ENCODE measurements at regions not wholly inside any gene's neighbourhood (a gene's known extent, or its start where the extent isn't known, plus 50 kb on each side); places are given as distances from the start of the nearest gene placed in this dataset.
"Not testable (repeated sequence)": the region's sequence is repeated elsewhere in the genome, so short reads cannot be mapped to it uniquely, and the experiment has no call there.

DNA sequence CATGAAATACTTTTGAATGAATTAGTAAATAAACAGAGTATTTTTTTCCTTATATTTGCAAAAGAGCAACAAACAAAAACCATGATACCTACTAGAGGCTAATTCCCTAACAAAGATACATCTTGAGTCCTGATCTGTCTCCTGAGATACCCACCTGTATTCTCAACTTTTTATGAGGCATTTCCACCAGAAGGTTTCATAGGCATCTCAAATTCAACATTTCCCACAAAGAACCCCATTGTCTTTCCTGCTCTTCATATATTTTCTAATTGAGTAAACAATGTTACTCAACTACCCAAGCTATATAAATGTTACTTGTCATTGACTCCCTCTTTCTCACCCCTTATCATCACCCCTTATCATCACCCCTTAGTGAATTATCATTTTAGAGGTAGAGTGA lies 119.4 kb upstream of the RAI14 start:
- no peak for DNase-seq

DNA sequence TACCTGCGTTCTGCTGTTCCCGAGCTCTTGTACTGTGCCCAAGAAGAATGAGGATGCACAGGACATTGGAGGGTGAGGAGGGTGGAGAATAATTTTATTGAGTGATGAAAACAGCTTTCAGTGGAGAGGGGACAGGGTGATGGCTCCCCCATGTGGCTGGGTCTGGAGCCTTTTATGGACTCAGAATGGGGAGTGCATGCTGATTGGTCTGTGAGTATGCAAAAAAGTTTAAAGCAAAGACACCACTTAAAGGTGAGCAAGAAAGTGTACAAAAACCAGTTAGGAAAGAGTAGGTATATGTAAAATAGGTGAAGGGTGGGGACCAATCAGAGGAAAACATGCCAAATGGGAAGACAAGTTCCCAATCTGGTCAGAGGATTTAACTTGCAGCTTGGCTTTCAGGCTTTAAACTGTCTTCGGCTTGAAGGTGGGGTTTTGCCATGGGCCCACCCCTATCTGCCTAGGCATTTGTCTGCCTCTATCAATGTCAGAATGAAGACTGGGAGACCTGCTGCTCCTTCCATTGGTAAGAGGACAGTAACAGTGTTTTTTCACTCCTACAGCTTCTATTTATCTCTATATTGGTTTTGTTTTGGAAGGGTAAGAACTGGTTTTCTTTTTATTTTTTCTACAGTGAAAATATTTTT lies 118.0 kb upstream of the RAI14 start:
- DNase-seq: no peak

DNA sequence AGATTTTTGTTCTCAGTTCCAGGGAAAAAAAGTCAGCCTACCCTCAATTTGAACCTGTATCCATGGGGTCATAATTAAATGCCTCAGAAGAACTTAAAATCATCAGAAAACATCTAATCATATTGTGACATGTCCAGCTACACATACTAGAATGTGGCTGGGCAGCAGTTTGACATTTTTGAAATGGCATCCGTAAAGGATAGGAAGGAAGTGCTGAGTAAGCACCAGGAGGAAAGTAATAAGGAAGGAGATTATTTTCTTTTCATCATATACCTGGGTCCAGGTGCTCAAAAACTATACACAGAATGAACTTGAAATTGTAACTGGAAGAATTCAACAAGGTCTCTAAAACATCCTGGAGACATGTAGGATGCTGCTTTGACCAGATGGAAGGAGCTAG lies 116.9 kb upstream of the RAI14 start:
- DNase-seq: no peak

DNA sequence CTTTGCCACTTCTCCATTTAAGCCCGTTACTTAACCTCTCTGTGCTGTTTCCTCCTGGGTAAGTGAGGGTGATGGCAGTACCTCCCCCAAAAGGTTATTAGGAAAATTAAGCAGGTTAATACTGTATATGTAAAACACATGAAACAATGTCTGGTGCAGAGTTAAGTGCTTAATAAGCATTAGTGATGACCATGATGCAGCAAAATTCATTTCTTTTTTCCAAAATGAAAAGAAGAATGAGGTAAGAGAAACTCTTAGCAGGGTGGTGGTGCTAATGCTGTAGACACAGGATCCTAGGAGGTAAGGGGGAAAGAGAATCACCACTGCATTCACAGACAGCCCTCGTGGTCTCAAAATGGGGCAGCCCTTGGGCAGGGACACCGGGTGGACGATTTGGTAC lies 115.1 kb upstream of the RAI14 start:
- DNase-seq: no peak

DNA sequence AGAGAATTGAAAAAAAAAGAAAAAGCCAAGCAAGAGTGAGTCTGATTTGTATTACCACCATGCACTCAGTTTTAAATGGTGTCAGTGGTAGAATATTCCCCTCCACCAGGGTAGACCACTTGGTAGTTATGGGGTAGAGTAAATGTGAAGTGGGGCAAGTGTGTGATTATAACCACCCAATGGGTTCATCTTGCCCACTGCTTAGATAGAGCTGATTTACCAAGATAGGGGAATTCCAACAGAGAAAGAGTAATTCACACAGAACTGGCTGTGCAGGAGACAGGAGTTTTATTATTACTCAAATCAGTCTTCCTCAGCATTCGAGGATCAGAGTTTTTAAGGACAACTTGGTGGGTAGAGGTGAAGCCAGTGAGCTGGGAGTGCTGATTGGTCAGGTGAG lies 113.3 kb upstream of the RAI14 start:
- no peak for DNase-seq

DNA sequence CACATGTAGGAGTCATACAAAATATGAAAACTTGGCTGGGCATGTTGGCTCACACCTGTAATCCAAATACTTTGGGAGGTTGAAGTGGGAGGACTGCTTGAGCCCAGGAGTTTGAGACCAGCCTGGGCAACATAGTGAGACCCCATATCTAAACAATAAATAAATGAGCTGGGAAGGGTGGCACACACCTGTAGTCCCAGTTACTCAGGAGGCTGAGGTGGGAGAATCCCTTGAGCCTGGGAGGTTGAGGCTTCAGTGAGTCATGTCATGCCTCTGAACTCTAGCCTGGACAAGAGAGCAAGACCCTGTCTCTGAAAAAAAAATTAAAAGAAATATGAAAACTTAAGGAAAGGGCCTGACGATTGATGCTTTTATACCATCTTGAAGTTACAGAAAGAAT lies 112.4 kb upstream of the RAI14 start:
- no peak for DNase-seq

DNA sequence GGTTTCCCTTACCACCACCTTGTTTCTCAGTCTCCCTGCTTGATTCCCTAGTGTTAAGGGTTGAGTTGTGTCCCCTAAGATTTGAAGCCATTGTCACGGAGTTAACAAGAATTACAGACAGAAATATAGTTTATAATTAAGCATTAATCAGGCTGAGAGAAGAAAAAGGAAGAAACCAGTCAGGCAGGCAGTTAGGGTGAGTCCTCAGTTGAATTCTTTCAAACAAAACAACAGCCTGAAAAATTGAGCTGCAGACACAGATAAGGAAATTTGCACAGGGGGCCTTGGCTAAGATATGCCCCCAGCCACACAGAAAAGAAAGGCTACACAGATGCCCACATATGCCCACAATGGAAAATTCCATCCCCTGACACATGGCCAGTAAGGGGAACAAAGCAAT lies 111.7 kb upstream of the RAI14 start:
- no peak for DNase-seq

DNA sequence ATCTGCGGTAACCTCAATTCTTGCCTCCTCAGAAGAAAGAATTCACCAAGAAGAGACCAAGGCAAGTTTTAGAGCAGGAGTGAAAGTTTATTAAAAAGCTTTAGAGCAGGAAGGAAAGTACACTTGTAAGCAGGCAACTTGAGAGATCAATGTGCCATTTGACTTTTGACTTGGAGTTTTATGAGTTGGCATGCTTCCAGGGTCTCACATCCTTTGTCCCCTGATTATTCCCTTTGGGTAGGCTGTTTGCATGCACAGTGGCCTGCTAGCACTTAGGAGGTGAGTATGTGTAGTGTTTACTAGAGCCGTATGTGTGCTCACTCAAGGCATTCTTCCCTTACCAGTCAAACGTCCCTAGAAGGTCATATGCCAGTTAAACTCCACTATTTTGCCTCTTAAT lies 111.0 kb upstream of the RAI14 start:
- DNase-seq: no peak

DNA sequence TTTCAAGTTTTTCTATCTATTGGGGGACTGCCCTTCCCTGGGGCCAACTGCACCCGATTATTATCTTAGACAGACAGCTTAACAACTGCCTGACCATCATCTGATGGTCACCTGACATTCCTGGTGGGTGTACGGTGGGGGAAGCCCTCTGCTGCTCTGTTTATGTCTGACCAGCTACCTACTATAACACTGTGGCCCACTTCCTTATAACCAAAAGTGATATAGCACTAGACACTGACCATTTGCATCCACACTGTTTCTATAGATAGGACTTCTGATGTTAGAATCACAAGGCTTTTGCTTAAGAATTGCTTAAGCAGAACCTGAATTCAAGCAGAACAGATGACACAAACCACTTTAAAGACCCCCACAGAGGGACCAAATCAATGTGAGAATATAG lies 110.5 kb upstream of the RAI14 start:
- DNase-seq: no peak

DNA sequence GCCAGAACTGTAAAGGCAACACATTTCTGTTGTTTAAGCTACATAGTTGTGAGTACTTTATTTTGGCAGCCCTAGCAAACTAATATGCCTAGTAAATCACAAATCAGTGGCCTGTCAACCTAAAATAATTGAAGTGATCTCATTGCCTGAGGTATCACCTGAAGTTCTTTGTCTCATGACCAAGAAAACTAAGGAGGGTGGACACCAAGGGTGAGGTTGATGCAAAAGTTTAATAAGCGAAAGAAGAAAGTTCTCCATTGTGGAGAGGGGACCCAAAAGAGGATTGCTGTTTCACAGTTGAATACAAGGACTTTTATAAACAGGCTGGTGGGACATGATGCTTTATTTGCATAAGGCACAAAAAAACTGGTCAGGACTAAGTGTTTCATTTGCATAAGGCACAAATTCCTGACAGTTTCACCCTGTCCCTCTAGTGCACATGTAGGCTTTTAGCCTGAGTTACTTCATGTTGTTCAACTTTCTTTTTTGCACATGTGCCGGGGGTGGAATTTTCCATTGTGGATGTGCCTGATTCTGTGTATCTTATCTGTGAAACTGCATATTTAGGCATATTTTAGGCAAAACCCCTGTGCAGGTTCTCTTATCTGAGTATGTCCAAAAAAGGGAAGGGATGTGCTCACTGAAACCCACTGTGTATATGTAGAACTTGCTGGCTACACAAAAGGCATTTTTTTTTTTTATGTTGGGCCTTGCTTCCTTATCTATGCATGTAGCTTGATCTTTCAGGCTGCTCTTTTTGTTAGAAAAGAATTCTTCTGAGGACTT lies 108.6 kb upstream of the RAI14 start:
- no peak for DNase-seq

DNA sequence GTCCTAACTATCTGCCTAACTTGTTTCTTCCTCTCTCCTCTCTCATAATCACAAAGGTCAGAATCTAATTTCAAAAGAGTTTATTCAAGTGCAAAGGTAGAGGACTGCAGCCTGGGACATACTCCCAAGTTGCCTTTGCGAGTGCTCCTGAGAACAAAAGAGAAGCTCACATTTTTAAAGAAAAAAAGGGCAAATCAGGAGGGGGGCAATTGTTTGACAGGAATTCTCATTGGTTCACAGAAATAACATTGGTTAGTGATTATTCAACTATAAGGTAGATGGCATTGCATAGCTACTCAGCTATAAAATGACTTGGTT lies 108.1 kb upstream of the RAI14 start:
- no peak for DNase-seq

DNA sequence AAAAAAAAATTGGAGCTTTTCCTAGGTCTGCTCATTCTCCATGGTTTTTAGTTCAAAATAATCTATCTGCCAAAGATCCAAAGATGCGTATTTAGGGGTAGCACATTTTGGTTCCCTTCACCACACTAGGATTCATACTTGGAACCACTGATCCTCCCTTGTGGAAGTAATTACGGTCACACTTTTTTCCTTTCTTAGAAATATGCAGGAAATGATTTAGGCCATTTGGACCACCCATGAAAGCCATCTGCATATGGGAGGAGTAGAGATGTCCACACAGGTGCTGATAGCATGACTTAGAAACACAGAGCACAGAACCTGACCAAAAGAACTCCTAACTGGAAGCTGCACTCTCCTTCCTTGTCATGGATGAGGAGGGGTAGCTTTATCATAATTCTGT lies 105.9 kb upstream of the RAI14 start:
- no peak for DNase-seq

DNA sequence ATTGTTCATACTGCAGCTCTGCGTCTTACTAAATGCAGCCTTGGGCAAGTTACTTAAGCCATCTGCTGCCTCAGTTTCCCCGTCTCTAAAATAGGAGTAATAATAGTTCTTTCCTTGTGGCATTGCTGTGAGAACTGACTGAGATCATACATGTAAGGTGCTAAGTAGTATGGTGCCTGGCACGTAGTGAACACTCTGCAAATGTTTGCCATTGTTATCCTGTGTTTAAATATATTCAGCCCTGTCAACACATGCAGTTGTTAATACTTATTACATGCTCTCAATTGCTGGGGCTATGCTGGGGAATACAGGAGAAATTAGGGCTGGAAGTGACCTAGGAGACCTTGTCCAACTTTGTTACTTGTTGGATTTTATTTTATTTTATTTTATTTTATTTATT lies 105.2 kb upstream of the RAI14 start:
- DNase-seq: no peak

DNA sequence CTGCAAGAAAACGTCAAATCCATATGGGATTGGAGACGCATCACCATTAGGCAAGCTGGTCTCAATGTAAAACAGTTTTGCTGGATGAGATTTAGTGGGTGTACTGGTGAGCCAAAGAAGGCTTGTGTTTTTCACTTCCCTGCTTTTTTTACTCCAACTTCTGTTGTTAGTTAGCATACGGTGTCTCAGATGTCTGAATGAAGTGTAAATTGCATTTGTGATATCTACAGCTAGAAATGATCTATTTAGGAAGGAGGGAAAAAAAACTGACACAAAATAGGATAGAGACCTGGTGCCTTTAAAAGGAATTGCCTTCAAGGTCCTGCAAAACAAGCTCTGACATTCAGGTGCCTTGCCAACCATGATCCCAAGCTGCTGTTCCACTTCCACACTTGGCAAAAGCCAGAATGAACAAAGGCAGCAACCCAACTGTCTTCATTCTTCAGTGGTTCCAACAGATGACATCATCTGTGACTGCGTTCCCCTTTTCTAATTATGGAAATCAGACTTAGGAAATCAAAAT lies 104.2 kb upstream of the RAI14 start:
- DNase-seq: no peak

DNA sequence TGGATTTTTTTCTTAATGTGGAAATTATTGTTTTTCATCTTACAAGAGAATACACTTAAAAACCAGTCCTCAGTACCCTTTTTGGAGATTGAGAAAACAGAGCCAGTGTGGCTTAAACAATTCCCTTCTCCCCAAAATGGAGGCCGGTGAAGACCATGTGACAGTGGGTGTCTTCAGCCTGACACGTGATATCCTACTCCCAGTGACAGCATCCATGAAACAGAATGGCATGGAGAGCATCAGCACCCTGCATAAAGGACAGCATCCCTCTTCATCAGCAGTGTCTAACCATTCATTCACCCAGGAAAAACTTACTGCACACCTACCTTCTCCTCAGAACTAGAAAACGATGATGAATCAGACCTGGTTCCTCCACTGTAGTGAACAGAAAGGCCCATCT lies 103.4 kb upstream of the RAI14 start:
- no peak for DNase-seq

DNA sequence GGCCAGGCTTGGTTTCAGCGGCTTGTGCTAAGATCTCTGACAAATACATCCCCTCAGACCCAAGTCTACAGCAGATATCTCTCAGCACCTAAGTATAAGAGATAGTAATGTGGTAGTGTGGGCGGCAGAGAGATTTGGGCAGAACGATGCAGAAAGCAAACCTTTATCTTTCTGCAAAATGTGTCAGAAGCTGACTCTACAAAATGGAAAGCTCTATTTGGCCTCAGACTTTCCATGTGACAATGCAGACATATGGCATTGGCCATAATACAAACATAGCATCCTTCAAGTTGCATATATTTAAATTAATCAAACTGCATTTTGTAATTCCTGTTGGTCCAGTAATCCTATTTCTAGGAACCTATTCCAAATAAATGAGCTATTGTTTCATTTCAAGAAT lies 102.5 kb upstream of the RAI14 start:
- DNase-seq: no peak

DNA sequence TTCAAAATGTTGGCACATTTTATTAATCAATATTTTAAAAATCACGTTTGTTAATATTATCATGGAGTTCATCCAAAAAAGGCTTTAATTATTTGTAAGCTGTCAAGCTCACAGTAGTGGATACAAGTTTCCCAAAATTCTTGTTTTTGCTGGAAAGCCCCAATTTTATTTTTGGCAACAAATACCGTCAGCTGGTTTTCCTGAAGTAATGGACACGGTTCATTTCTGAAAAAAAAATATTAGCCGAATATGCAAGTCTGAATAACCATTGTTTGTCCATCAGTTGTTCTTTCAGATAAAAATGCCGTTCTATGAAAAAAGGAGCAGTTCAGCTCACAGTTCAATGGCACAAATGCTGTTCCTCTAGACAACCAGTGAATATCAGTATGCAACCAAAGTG lies 101.5 kb upstream of the RAI14 start:
- DNase-seq: no peak

DNA sequence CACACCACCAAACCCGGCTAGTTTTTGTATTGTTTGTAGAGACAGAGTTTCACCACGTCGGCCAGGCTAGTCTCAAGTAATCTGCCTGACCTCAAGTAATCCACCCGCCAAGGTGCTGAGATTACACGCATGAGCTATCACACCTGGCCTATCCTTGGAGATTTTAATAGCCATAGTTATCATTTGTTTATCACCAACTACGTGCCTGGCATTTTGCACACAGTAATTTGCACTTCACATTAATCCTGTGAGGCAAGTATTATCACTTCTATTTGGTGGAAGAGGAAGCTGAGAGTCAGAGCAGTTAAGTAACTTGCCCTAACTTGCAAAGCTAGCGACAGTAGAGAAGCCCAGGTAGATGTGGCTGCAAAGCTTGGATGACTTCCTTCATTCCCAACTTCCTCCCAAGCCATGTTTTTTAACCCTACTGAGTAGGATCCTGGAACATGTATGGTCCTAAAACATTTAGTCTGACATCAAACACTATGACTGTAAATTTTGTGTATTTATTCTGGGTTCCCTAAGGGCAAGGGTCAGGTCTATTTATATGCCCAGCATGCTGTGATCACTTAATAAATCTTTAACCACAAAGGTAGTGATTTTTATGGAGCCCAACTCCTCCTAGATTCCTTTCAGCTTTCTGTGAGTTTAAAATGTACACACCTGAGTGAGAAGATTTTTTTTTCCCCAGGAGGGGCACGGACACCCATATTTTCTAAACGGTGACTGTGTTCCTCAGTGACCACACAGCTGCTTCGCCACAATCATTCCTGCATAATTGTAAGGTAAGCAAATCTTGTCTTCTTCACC lies 100.2 kb upstream of the RAI14 start:
- no peak for DNase-seq

DNA sequence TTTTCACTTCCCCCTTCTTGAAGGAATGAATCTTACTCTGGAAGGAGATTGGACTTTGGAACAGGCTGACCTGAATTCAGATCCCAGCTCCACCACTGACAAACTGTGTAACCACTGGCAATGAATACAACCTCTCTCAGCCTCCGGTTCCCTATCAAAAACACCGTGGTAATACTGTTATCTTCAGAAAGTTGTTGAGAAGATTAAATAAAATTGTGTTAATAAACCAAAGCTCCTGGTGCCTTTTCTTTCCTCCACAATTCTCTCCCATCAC lies 99.7 kb upstream of the RAI14 start:
- DNase-seq: no peak

DNA sequence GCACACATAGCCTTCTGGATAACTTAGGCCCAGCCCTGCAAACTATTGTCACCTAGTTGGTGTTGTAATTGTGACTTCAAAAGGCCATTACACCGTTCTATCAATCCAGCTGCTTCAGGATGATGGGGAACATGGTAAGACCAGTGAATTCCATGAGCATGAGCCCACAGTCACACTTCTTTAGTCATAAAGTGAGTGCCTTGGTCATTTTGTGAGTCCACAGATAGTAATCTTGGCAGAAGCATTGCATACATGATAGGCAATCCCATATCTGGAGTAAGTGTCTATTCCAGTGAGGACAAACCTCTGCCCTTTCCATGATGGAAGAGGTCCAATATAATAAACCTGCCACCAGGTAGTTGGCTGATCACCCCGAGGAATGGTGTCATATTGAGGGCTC lies 94.5 kb upstream of the RAI14 start:
- DNase-seq: not testable (repeated sequence)

DNA sequence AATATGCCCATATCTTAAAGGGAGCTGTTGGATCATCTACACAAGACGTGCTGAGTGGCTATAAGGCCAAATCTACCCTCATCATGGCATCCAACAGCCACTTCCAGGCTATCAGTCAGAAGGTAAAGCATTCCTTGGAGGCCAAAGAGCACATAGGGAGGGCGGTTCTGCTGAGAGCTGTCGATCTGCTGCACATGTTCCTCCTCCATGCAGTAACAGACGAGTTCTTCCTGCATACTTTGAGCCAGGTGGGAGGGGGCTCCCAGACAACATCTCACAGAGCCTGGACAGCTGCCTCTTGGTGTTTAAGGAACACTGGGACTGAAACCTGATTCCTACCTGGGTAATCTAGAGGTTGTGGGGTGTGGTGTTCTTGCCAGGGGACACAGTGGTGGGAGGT lies 93.3 kb upstream of the RAI14 start:
- DNase-seq: no peak

DNA sequence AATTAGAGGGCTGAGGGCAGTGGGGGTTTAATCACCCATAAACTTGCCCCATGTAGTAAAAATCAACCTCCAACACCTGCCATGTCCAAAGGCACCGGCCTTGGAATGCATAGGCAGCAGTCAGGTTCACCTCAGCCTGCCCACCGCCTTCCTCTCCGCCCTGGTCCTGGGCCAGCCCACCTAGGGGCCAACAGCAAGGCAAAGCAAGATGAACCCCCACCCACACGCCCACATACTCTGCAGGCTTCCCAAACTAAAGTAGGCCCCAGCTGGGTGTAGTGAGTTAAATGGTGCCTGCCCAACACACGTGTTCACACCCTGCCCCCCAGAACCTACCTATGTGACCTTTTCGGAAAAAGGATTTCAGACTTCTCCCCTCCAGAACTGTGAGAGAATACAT lies 92.9 kb upstream of the RAI14 start:
- DNase-seq: no peak

DNA sequence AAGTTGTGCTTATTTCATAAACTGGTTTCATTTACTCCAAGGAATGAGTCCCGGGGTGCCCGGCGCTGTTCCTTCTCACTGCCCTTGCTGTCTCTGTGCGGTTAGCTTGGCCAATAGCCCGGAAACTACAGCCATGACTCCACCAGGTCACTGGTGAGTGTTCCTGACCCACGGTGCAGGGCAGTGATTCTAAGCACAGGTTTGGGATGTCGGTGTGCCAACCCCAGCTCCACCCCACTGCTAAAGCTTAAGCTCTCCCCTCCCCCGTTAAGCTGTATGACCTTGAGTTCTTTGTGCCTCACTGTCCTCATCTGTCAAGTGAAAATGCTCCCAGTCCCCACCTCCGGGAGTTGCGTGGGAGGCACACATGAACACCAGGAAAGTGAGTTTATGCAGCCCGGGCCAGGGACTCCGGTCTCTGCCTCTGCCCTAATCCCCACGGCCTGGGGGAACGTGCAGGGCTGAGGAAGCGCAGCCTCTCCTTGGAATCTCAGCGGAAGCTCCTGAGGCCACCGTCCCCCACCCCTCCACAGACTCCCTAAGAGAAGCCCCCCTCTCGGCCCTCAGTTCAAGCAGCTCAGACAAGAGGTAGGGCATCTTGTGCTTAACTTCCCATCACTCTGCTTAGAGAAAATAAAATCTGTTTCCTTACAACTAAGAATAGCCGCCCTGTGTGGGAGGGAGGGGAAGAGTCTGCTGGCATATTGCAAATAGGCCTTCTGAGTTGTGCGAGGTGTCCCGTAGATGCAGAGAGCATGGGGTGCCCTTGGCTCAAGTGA lies 92.0 kb upstream of the RAI14 start:
- no peak for DNase-seq
